OCI-LY3 (cell line): ENCODE measurements at regions not wholly inside any gene's neighbourhood (a gene's known extent, or its start where the extent isn't known, plus 50 kb on each side); places are given as distances from the start of the nearest gene placed in this dataset.

Experiments used
- H2AFZ ChIP-seq: fragments of 200-600, 300-600 bp; shearing (Covaris generic); 2 replicates; pipeline ENCODE4 v1.6.0; 2014; ENCODE audit warnings: antibody characterized with exemption, low read depth, low read length
- H3K27ac ChIP-seq: fragments of 200-600, 300-600 bp; sonication (generic); 2 replicates; pipeline ENCODE4 v1.5.1; 2014; ENCODE audit warnings: mild to moderate bottlenecking, low read length, moderate library complexity, mixed read lengths
- H3K27me3 ChIP-seq: fragments of 200-600, 300-600 bp; sonication (generic); 2 replicates; pipeline ENCODE4 v1.6.1; 2014; ENCODE audit warnings: low read depth, low read length, mixed read lengths
- H3K36me3 ChIP-seq: fragments of 200-600, 300-600 bp; sonication (generic); replicated peaks from 2 replicates; pipeline ENCODE3; 2014; ENCODE audit warnings: low read depth, low read length, mixed read lengths
- H3K4me1 ChIP-seq: fragments of 300-600, 200-600 bp; sonication (generic); 2 replicates; pipeline ENCODE4 v1.6.1; 2014; ENCODE audit warnings: low read length, mixed read lengths
- H3K4me2 ChIP-seq: fragments of 200-600, 300-600 bp; sonication (generic); 2 replicates; pipeline ENCODE4 v1.6.1; 2014; ENCODE audit warnings: low read length, mixed read lengths
- H3K4me3 ChIP-seq: fragments of 300-600, 200-600 bp; sonication (generic); 2 replicates; pipeline ENCODE4 v1.5.1; 2014; ENCODE audit warnings: antibody characterized with exemption, mild to moderate bottlenecking, low read length, moderate library complexity
- H3K79me2 ChIP-seq: fragments of 300-600, 200-600 bp; shearing (Covaris generic); 2 replicates; pipeline ENCODE4 v1.6.1; 2014; ENCODE audit warnings: mild to moderate bottlenecking, low read length, mixed read lengths
- H3K9ac ChIP-seq: fragments of 300-600, 200-600 bp; shearing (Covaris generic); 2 replicates; pipeline ENCODE4 v1.6.0; 2014; ENCODE audit warnings: mild to moderate bottlenecking, low read length, moderate library complexity
- H3K9me3 ChIP-seq: fragments of 200-600, 300-600 bp; shearing (Covaris generic); 2 replicates; pipeline ENCODE4 v1.6.1; 2014; ENCODE audit warnings: low read length, mixed read lengths; ENCODE audit not compliant: insufficient read depth
- H4K20me1 ChIP-seq: fragments of 200-600, 300-600 bp; sonication (generic); 2 replicates; pipeline ENCODE4 v1.6.1; 2016; ENCODE audit warnings: low read length, mixed read lengths; ENCODE audit not compliant: insufficient read depth
- CTCF ChIP-seq: fragments of 200-600, 300-600 bp; sonication (generic); IDR thresholded peaks from 2 replicates; pipeline ENCODE4 v1.5.1; 2014; ENCODE audit warnings: antibody characterized with exemption, low read length, low read depth
- EZH2phosphoT487 ChIP-seq: fragments of 200-600 bp; shearing (Covaris generic); IDR thresholded peaks from 2 replicates; pipeline ENCODE4 v1.6.1; 2018; ENCODE audit warnings: antibody characterized with exemption, mixed run types, low read depth

GRCh38 chr4:15149234-15149838 is 147.1 kb downstream of the CPEB2 start:
- no peaks in the 10 kb centered on the region for H3K27me3 ChIP-seq
- H3K79me2 ChIP-seq = no peaks in the 10 kb centered on the region
- H2AFZ ChIP-seq = no peak overlapping the region
- no peaks in the 10 kb centered on the region for H4K20me1 ChIP-seq
- TF ChIP-seq CTCF (no peak), EZH2phosphoT487 (no peak)
- H3K9ac ChIP-seq = no peak overlapping the region
- H3K4me3 ChIP-seq = no peak overlapping the region
- no peaks in the 10 kb centered on the region for H3K36me3 ChIP-seq
- no peak overlapping the region for H3K4me2 ChIP-seq
- H3K27ac ChIP-seq = no peak overlapping the region
- H3K9me3 ChIP-seq = no peaks in the 10 kb centered on the region
- H3K4me1 ChIP-seq = peaks cover 5% of the 10 kb centered on the region; the same call in 1 of the 2 replicates

- H3K4me3 ChIP-seq = no peak overlapping the region
- H3K79me2 ChIP-seq = no peaks in the 10 kb centered on the region
- no peaks in the 10 kb centered on the region for H4K20me1 ChIP-seq
- no peaks in the 10 kb centered on the region for H3K36me3 ChIP-seq
- no peak overlapping the region for H2AFZ ChIP-seq
- no peak overlapping the region for H3K9ac ChIP-seq
- H3K4me1 ChIP-seq = peaks cover 5% of the 10 kb centered on the region; the same call in 1 of the 2 replicates
- no peaks in the 10 kb centered on the region for H3K27me3 ChIP-seq
- TF ChIP-seq EZH2phosphoT487 (no peak), CTCF (no peak)
- no peak overlapping the region for H3K4me2 ChIP-seq
- H3K9me3 ChIP-seq = no peaks in the 10 kb centered on the region
- H3K27ac ChIP-seq = no peak overlapping the region
Observed at GRCh38 chr4:15149839-15150592, 147.7 kb downstream of the CPEB2 start.

- Histone ChIP-seq H3K4me1 (peaks cover 5% of the 10 kb centered on the region; the same call in 1 of the 2 replicates), H3K27ac (no peak overlapping the region), H4K20me1 (no peaks in the 10 kb centered on the region), H3K27me3 (no peaks in the 10 kb centered on the region), H3K79me2 (no peaks in the 10 kb centered on the region), H3K9ac (no peak overlapping the region), H2AFZ (no peak overlapping the region), H3K4me3 (no peak overlapping the region), H3K4me2 (no peak overlapping the region), H3K9me3 (no peaks in the 10 kb centered on the region), H3K36me3 (no peaks in the 10 kb centered on the region)
- no peak for TF ChIP-seq EZH2phosphoT487
- no peak for TF ChIP-seq CTCF
Observed at GRCh38 chr4:15150631-15151030, 148.3 kb downstream of the CPEB2 start.

GRCh38 chr4:15151033-15151432 is 148.8 kb downstream of the CPEB2 start:
- H3K9me3 ChIP-seq = no peaks in the 10 kb centered on the region
- no peaks in the 10 kb centered on the region for H3K27me3 ChIP-seq
- H3K4me1 ChIP-seq = peaks cover 5% of the 10 kb centered on the region; the same call in 1 of the 2 replicates
- TF ChIP-seq CTCF = no peak
- no peak for TF ChIP-seq EZH2phosphoT487
- H3K9ac ChIP-seq = no peak overlapping the region
- H3K79me2 ChIP-seq = no peaks in the 10 kb centered on the region
- H3K4me2 ChIP-seq = no peak overlapping the region
- H3K4me3 ChIP-seq = no peak overlapping the region
- no peak overlapping the region for H3K27ac ChIP-seq
- no peaks in the 10 kb centered on the region for H4K20me1 ChIP-seq
- H2AFZ ChIP-seq = no peak overlapping the region
- no peaks in the 10 kb centered on the region for H3K36me3 ChIP-seq
